PC-3 (cell line): ENCODE measurements at regions not wholly inside any gene's neighbourhood (a gene's known extent, or its start where the extent isn't known, plus 50 kb on each side); places are given as distances from the start of the nearest gene placed in this dataset.
"Not testable (repeated sequence)": the region's sequence is repeated elsewhere in the genome, so short reads cannot be mapped to it uniquely, and the experiment has no call there.

Experiments used
- EZH2 ChIP-seq: fragments of 300-600 bp; sonication (generic); IDR thresholded peaks from one replicate; pipeline ENCODE4 v1.6.1; 2017; ENCODE audit warnings: antibody characterized with exemption, mild to moderate bottlenecking, low read length; ENCODE audit not compliant: unreplicated experiment
- TF ChIP-seq, protein P1 (sequence below): fragments of 300-600 bp; sonication (generic); conservative IDR thresholded peaks from 2 replicates; pipeline ENCODE4 v1.5.1; 2017; ENCODE audit warnings: antibody characterized with exemption, low read depth, mild to moderate bottlenecking, low read length

DNA sequence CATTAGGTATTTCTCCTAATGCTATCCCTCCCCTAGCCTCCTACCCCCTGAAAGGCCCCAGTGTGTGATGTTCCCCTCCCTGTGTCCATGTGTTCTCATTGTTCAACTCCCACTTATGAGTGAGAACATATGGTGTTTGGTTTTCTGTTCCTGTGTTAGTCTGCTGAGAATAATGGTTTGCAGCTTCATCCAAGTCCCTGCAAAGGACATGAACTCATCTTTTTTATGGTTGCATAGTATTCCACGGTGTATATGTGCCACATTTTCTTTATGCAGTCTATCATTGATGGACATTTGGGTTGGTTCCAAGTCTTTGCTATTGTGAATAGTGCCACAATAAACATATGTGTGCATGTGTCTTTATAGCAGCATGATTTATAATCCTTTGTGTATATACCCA is 77.3 kb downstream of the LACC1 start:
- TF ChIP-seq, protein P1, sequence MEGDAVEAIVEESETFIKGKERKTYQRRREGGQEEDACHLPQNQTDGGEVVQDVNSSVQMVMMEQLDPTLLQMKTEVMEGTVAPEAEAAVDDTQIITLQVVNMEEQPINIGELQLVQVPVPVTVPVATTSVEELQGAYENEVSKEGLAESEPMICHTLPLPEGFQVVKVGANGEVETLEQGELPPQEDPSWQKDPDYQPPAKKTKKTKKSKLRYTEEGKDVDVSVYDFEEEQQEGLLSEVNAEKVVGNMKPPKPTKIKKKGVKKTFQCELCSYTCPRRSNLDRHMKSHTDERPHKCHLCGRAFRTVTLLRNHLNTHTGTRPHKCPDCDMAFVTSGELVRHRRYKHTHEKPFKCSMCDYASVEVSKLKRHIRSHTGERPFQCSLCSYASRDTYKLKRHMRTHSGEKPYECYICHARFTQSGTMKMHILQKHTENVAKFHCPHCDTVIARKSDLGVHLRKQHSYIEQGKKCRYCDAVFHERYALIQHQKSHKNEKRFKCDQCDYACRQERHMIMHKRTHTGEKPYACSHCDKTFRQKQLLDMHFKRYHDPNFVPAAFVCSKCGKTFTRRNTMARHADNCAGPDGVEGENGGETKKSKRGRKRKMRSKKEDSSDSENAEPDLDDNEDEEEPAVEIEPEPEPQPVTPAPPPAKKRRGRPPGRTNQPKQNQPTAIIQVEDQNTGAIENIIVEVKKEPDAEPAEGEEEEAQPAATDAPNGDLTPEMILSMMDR = not testable (repeated sequence)
- not testable (repeated sequence) for TF ChIP-seq EZH2
